ENCODE measurements at regions not wholly inside any gene's neighbourhood (a gene's known extent, or its start where the extent isn't known, plus 50 kb on each side); places are given as distances from the start of the nearest gene placed in this dataset.
"Not testable (repeated sequence)": the region's sequence is repeated elsewhere in the genome, so short reads cannot be mapped to it uniquely, and the experiment has no call there.

- DNase-seq = no peak
Observed at GRCh38 chr2:36302911-36303310, 52.7 kb upstream of the CRIM1 start.

DNA sequence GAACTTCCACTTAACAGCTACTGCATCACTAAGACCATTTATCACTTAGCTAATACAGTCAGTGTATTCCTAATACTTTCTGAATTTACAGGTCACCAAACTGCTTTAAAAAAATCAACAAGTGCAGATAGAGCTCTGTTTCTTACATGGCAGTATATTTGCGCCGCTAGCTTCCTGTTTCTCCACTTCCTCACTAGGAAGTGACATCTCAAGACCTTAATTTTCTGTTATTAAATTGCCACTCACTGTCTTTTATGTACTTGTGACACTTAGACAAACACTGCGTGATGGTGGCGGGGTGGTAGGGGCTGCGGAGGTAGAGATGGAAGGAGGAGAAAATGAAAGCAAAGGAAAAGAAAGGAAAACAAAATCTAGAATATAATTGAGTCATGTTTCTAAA lies 53.7 kb upstream of the CRIM1 start:
- DNase-seq = no peak

DNA sequence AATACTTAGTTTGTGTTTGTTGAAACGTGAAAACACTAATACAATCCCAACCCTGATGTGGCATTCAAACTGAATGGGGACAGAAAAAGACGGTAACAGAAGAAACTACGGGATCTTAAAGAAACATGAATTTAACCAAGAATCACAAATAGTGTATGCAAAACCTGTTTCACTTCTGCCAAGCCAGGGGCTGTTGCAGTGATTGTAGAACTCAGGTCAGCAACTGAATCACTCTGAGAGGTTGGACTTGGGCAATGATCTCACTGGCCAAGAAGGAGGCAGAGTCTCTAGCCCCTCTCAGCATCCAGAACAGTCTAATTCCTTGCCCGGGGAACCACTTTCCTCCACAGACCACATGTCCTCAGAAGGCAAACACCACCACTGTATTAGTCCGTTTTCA lies 54.9 kb upstream of the CRIM1 start:
- no peak for DNase-seq

- DNase-seq = no peak
Observed at GRCh38 chr2:36296798-36297197, 58.8 kb upstream of the CRIM1 start.

DNA sequence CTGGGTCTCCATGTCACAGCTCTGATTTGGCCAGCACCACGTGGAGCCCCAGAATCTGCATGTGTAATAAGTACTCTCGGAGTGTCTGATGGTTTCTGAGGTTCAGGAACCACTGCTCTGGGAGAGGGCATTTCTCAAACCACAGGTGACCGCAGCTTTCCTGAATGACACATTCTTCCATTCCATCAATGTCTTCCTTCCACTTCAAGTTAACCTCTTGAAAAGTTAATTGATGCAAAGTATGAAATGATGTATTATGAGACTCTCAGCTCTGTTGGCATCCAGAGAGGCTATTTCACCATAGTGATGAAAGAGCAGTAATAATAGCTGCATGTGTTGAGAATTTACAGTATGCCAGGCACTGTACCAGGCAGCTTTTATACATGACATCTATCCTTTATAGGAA lies 61.3 kb upstream of the CRIM1 start:
- DNase-seq = no peak

GRCh38 chr2:36290306-36290856 lies 65.2 kb upstream of the CRIM1 start:
- no peak for DNase-seq

GRCh38 chr2:36289731-36290130 lies 65.8 kb upstream of the CRIM1 start:
- no peak for DNase-seq

GRCh38 chr2:36287363-36288275 lies 68.0 kb upstream of the CRIM1 start:
- no peak for DNase-seq

DNA sequence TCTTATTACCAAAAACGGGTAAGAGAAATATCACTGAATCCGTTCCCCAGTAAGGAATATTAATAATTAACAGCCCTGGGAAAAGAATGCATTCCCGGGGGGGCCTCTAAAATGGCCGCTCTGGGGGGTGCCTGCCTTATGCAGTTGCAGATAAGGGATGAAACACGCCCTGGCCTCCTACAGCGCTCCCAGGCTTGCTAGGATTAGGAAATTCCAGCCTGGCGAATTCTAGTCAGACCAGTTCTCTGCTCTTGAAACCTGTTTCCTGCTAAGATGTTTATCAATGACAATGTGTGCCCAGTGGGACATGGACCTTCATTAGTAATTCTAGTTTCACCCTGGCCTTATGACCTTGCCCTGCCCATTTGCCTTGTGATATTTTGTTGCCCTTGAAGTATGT lies 76.1 kb upstream of the CRIM1 start:
- DNase-seq = not testable (repeated sequence)

DNA sequence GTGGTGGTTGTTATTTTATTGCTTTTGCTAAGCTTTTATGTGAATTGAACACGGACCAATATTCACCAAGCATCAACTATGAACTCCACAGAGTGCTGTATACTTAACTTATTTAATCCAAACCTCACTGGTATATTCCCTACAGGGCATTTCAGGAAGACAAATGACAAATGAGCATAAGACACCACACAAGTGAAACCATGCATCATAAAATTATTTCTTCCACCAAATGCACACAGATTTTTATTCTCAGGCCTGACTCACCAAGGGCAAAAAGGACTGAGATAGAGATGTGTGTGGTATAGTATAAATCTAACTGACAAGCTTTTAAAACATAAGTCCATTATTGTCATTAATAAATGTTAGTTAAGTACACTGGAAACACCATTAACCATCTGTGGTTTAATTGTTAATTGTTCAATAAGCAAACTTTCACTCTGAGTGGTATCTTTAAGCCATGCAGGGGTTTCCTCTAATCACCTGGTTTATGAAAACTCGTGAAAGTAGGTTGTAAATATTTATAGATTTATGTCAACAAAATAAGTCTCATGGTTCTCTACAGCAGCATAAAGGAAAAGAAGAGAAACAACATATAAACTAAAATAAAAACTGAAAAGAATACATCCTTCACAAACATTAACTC lies 77.6 kb upstream of the CRIM1 start:
- DNase-seq = no peak

DNA sequence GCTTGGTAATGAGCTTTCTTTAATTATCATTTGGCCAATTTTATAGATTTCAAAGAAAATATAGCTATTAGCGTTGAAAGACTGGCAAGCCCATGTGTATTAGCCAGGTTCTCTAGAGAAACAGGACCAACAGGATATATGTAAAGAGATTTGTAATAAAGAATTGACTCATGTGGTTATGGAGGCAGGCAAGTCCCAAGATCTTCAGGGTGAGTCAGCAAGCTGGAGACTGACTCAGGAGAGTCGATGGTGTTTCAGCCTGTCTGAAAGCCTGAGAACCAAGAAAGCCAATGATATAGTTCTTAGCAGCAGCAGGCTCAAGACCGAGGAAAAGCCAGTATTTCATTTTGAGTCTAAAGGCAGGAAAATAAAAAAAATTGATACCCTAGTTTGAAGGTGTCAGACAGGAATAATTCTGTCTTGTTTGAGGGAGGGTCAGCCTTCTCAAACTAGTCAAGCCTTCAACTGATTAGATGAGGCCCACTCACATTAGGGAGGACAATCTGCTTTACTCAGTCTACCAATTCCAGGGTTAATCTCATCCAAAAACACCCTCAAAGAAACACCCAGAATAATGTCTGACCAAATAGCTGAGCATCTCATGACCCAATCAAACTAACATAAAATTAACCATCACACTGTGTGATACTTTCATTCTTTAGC lies 78.3 kb upstream of the CRIM1 start:
- DNase-seq = no peak

- DNase-seq = no peak
Observed at GRCh38 chr2:36271266-36271665, 84.3 kb upstream of the CRIM1 start.

- DNase-seq = no peak
Observed at GRCh38 chr2:36270758-36271157, 84.8 kb upstream of the CRIM1 start.

GRCh38 chr2:36267194-36267593 lies 88.4 kb upstream of the CRIM1 start:
- DNase-seq = no peak

GRCh38 chr2:36266536-36267121 lies 88.9 kb upstream of the CRIM1 start:
- DNase-seq = no peak

DNA sequence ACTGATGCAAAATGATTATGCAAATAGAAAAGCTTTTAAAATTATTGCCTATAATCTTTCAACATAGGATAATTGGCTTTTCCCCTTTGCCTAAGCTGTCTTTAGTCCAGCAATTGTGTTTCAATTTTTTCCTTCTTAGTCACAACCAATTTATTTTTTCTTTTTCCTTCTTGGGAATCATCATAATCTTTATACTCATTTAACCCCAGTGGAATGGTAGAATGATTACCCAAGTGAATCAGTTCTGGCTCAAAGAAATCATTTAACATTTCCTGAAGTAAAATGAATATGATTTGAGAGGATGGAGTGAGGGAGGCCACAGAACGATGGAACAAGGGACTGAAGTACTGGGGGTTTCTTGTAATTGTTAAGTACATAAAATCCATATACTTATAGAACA lies 93.0 kb upstream of the CRIM1 start:
- no peak for DNase-seq

GRCh38 chr2:36255863-36256262 lies 99.7 kb upstream of the CRIM1 start:
- no peak for DNase-seq

- DNase-seq = no peak
Observed at GRCh38 chr2:36253086-36253485, 102.5 kb upstream of the CRIM1 start.

DNA sequence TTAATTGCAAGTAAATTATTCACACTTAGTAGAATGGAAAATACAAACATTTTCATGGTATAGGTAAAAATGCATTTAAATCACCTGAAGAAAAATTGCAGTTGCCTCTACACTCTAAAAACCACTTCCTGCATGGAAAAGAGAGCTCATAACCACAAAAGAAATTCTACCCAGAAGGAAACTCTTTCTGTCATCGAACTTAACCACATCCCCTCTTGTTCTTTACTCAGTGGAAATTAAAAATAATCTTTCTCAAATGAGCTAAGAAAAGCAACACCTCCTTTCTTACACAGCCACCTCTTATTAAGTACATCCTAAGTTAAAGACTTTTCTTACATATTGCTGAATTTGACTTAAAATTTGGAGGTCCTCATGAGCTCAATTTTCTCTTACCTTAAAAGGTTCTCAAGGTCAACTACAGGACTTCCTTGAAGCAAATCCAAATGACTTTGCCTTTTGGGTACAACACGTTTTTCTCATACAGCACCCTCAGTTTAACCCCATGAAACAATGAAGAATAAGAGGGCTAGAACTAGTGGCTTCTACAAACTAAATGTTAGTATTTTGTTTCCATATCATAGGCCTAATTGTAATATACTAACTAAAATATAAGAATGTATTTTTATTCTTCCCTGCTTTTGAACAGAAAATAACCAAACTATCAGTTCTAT lies 109.1 kb upstream of the CRIM1 start:
- DNase-seq = no peak

DNA sequence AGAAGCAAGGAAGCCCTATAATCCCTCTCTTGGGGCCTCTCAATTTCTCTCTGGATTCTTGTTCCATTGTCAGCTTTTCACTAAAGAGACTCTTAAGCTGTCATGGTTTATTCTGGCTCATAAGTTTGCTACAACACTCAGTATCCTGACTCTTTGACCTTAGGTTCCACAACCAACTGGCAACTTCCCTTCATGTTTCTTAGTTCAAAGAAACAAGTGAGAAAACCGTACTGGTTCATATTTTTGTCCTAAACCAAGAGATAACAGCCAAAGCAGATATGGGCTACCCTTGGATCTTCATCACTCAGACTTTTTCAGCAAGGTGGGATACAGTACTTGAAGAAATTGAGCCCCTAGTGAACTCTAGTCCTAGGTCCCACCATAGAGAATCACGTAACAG lies 109.9 kb upstream of the CRIM1 start:
- no peak for DNase-seq

GRCh38 chr2:36238106-36238505 lies 117.5 kb upstream of the CRIM1 start:
- no peak for DNase-seq

DNA sequence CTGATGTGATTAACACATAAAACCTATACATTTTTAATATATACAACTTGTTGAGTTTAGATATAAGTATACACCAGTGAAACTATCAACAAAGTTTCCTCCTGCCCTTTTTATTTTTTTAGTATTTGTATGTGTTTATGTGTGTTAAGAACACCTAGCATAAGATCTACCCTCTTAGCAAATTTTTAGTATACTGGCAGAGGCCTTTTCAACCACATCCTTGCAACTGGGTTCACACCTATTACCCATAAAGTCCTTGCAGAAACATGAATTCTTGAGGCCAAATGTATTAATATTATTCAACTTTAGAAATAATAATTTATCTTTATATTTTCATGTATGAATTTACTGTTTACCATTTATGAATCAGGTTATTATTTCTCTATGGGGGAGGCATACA lies 119.7 kb upstream of the CRIM1 start:
- no peak for DNase-seq

- DNase-seq = no peak
Observed at GRCh38 chr2:36235426-36235825, 120.2 kb upstream of the CRIM1 start.

All from inflammatory macrophage treated with lipopolysaccharide for 4 hours (primary cell).